Tibial artery (tissue), 4 donors: ENCODE measurements at regions not wholly inside any gene's neighbourhood (a gene's known extent, or its start where the extent isn't known, plus 50 kb on each side); places are given as distances from the start of the nearest gene placed in this dataset.
A peak's percentile ranks its signal among the peaks of the same experiment; 100 is the strongest.

Source experiments
- DNase-seq, 2 donors: peaks; one replicate each; pipeline ENCODE4 v3.0.0-alpha.2; 2019
- H3K27ac ChIP-seq, 2 donors: fragments of 200-600 bp; sonication (generic) in 1 of 2; 1 replicate in 1 of 2; 2 replicates in 1 of 2; pipeline ENCODE4 v1.5.1; 2018 to 2019; ENCODE audit warnings: mild to moderate bottlenecking in 1 of 2
- H3K27me3 ChIP-seq, 2 donors: fragments of 200-600 bp; sonication (generic) in 1 of 2; one replicate each; pipeline versions ENCODE4 v1.5.1 to v1.6.0; 2016 to 2019
- H3K36me3 ChIP-seq, 3 donors: fragments of 200-600 bp; sonication (generic) in 2 of 3; one replicate each; pipeline ENCODE4 v1.5.1; 2016 to 2019; ENCODE audit warnings: mild to moderate bottlenecking in 2 of 3
- H3K4me1 ChIP-seq, 4 donors: fragments of 200-600 bp; sonication (generic) in 2 of 4; 1 replicate in 3 of 4; 2 replicates in 1 of 4; pipeline ENCODE4 v1.5.1; 2016 to 2019
- H3K4me3 ChIP-seq, 2 donors: fragments of 200-600 bp; sonication (generic) in 1 of 2; 1 replicate in 1 of 2; 2 replicates in 1 of 2; pipeline ENCODE4 v1.5.1; 2018 to 2019; ENCODE audit warnings: mild to moderate bottlenecking in 2 of 2
- H3K9me3 ChIP-seq, 3 donors: fragments of 200-600 bp; sonication (generic) in 1 of 3; one replicate each; pipeline ENCODE4 v1.5.1; 2016 to 2019
- CTCF ChIP-seq, 2 experiments: fragments of 200-600 bp in 1 of 2; fragments of 450-650 bp in 1 of 2; IDR thresholded peaks; one replicate each; pipeline ENCODE4 v1.5.1; 2017 to 2019; ENCODE audit warnings: antibody characterized with exemption in 2 of 2, mild to moderate bottlenecking in 1 of 2, moderate library complexity in 1 of 2
- intact Hi-C: fragments of 100-400 bp; cut with DNase I; formaldehyde crosslinking; loops from one replicate; pipeline ENCODE4 v1.15.0; 2023; ENCODE audit warnings: low total_unique reads

- H3K9me3 ChIP-seq: peaks cover 0 to 6% (median 0%) of the 10 kb centered on the region in 3 donors
- TF ChIP-seq CTCF (IDR thresholded peaks at IDR 0.05): no peak
- no peaks in the 10 kb centered on the region for H3K36me3 ChIP-seq
- intact Hi-C loops: no loop called here
- no peak overlapping the region for H3K4me3 ChIP-seq
- peaks cover 0 to 47% (median 22%) of the 10 kb centered on the region in 4 donors for H3K4me1 ChIP-seq
- no peaks in the 10 kb centered on the region for H3K27me3 ChIP-seq
- peak; percentile 49 to 94 for DNase-seq
- H3K27ac ChIP-seq: peak overlapping the region; percentile 64 to 81
Observed at GRCh38 chr4:166421556-166422156, 548.6 kb downstream of the TLL1 start.

GRCh38 chr4:166422475-166422874 lies 549.4 kb downstream of the TLL1 start:
- Histone ChIP-seq H3K4me1 (peaks cover 0 to 47% (median 22%) of the 10 kb centered on the region in 4 donors), H3K4me3 (no peak overlapping the region), H3K27me3 (no peaks in the 10 kb centered on the region), H3K36me3 (no peaks in the 10 kb centered on the region), H3K9me3 (peaks cover 0 to 6% (median 0%) of the 10 kb centered on the region in 3 donors), H3K27ac (peak overlapping the region in 1 of 2 donors; percentile 81)
- no peak for DNase-seq
- TF ChIP-seq CTCF (IDR thresholded peaks at IDR 0.05): no peak
- intact Hi-C loops: no loop called here

GRCh38 chr4:166426300-166426863 lies 553.3 kb downstream of the TLL1 start:
- no peak for TF ChIP-seq CTCF (IDR thresholded peaks at IDR 0.05)
- no peak overlapping the region for H3K4me3 ChIP-seq
- H3K27me3 ChIP-seq: no peaks in the 10 kb centered on the region
- H3K9me3 ChIP-seq: no peaks in the 10 kb centered on the region
- no peak for DNase-seq
- intact Hi-C loops: no loop called here
- no peak overlapping the region for H3K27ac ChIP-seq
- H3K36me3 ChIP-seq: no peaks in the 10 kb centered on the region
- H3K4me1 ChIP-seq: peaks cover 0 to 29% (median 13%) of the 10 kb centered on the region in 4 donors

- H3K27me3 ChIP-seq: no peaks in the 10 kb centered on the region
- H3K4me3 ChIP-seq: no peak overlapping the region
- H3K9me3 ChIP-seq: no peaks in the 10 kb centered on the region
- intact Hi-C loops: no loop called here
- no peaks in the 10 kb centered on the region for H3K4me1 ChIP-seq
- no peak for TF ChIP-seq CTCF (IDR thresholded peaks at IDR 0.05)
- H3K27ac ChIP-seq: no peak overlapping the region
- DNase-seq: no peak
- H3K36me3 ChIP-seq: no peaks in the 10 kb centered on the region
Observed at GRCh38 chr4:166432125-166432524, 559.1 kb downstream of the TLL1 start.

- intact Hi-C loops: no loop called here
- TF ChIP-seq CTCF (IDR thresholded peaks at IDR 0.05): no peak
- no peaks in the 10 kb centered on the region for H3K27me3 ChIP-seq
- DNase-seq: no peak
- H3K36me3 ChIP-seq: no peaks in the 10 kb centered on the region
- no peak overlapping the region for H3K27ac ChIP-seq
- no peaks in the 10 kb centered on the region for H3K9me3 ChIP-seq
- no peaks in the 10 kb centered on the region for H3K4me1 ChIP-seq
- no peak overlapping the region for H3K4me3 ChIP-seq
Observed at GRCh38 chr4:166432842-166433241, 559.8 kb downstream of the TLL1 start.
